22Rv1 (cell line): ENCODE measurements at regions not wholly inside any gene's neighbourhood (a gene's known extent, or its start where the extent isn't known, plus 50 kb on each side); places are given as distances from the start of the nearest gene placed in this dataset.

Experiments used
- H3K27ac ChIP-seq: fragments of 450-650 bp; 2 replicates; pipeline ENCODE4 v1.5.1; 2017
- CTCF ChIP-seq: fragments of 450-650 bp; IDR thresholded peaks from 2 replicates; pipeline ENCODE4 v1.5.1; 2017; ENCODE audit warnings: mild to moderate bottlenecking
- ZFX ChIP-seq: fragments of 450-650 bp; IDR thresholded peaks from 2 replicates; pipeline ENCODE4 v1.6.1; 2017; ENCODE audit warnings: antibody characterized with exemption, borderline replicate concordance

- H3K27ac ChIP-seq = no peak overlapping the region
- TF ChIP-seq CTCF (no peak), ZFX (no peak)
Observed at GRCh38 chr11:114890038-114890437, 211.7 kb downstream of the NXPE2 start.

- no peak for TF ChIP-seq CTCF
- TF ChIP-seq ZFX = no peak
Observed at GRCh38 chr11:114891911-114892310, 213.6 kb downstream of the NXPE2 start.

GRCh38 chr11:114892381-114893197 is 214.3 kb downstream of the NXPE2 start:
- no peak overlapping the region for H3K27ac ChIP-seq
- TF ChIP-seq CTCF (peak; percentile 87), ZFX (no peak)

More at GRCh38 chr11:114891911-114892310, 213.6 kb downstream of the NXPE2 start:
- H3K27ac ChIP-seq = no peak overlapping the region

- H3K27ac ChIP-seq = no peak overlapping the region
- TF ChIP-seq CTCF = no peak
- TF ChIP-seq ZFX = no peak
Observed at GRCh38 chr11:114893329-114893728, 215.0 kb downstream of the NXPE2 start.

GRCh38 chr11:114896594-114896993 is 218.3 kb downstream of the NXPE2 start:
- TF ChIP-seq ZFX (no peak), CTCF (no peak)

GRCh38 chr11:114909866-114910265 is 231.5 kb downstream of the NXPE2 start:
- no peak overlapping the region for H3K27ac ChIP-seq
- TF ChIP-seq ZFX (no peak), CTCF (no peak)

More at GRCh38 chr11:114896594-114896993, 218.3 kb downstream of the NXPE2 start:
- no peak overlapping the region for H3K27ac ChIP-seq

- no peak overlapping the region for H3K27ac ChIP-seq
- TF ChIP-seq ZFX (no peak), CTCF (no peak)
Observed at GRCh38 chr11:114912826-114913225, 234.5 kb downstream of the NXPE2 start.
